IMR-90 (cell line): ENCODE measurements at regions not wholly inside any gene's neighbourhood (a gene's known extent, or its start where the extent isn't known, plus 50 kb on each side); places are given as distances from the start of the nearest gene placed in this dataset.

Source experiments
- ATAC-seq: fragments of 200-7000 bp; cut with Tn5 transposase; 2 replicates; pipeline ENCODE4 v1.9.1; 2020; ENCODE audit warnings: low read depth, mild to moderate bottlenecking, moderate library complexity
- BruUV-seq: library from RNA; stranded (reverse); fragments of 400-500 nt; replicated peaks from 2 replicates; lab custom pipeline; 2021; lab: Mats Ljungman, UMichigan
- CTCF ChIA-PET: fragments of 300-600 bp; formaldehyde crosslinking; extraction: SDS; loops from one replicate; lab custom pipeline; 2021; ENCODE audit warnings: antibody characterized with exemption; lab: Yijun Ruan, JAX
- POLR2A ChIA-PET: fragments of 300-600 bp; sonication (Branson Sonifier 250); formaldehyde crosslinking; loops from one replicate; lab custom pipeline; 2022; ENCODE audit warnings: antibody characterized with exemption; ENCODE audit not compliant: unreplicated experiment; lab: Charles Lee
- DNase-seq: peaks from one replicate; pipeline ENCODE4 v3.0.0; 2013
- H2AFZ ChIP-seq: replicated peaks from 2 replicates; pipeline ENCODE3; 2013; ENCODE audit warnings: low read length, mild to moderate bottlenecking; ENCODE audit not compliant: poor library complexity
- H2AK5ac ChIP-seq: 2 replicates; pipeline ENCODE4 v1.6.1; 2013; ENCODE audit warnings: low read depth, low read length, inconsistent platforms
- H2AK9ac ChIP-seq: replicated peaks from 2 replicates; pipeline ENCODE3; 2013; ENCODE audit warnings: mild to moderate bottlenecking, low read depth, low read length, moderate library complexity; ENCODE audit not compliant: poor library complexity
- H2BK120ac ChIP-seq: 2 replicates; pipeline ENCODE4 v1.6.1; 2013; ENCODE audit warnings: low read depth, low read length, inconsistent platforms
- H2BK15ac ChIP-seq: 3 replicates; pipeline ENCODE4 v1.6.1; 2013; ENCODE audit warnings: low read depth, low read length, inconsistent platforms
- H2BK20ac ChIP-seq: 2 replicates; pipeline ENCODE4 v1.6.1; 2013; ENCODE audit warnings: low read depth, mild to moderate bottlenecking, inconsistent platforms, low read length, moderate library complexity
- H2BK5ac ChIP-seq: 2 replicates; pipeline ENCODE4 v1.6.1; 2013; ENCODE audit warnings: mild to moderate bottlenecking, low read depth, low read length, inconsistent platforms; ENCODE audit not compliant: poor library complexity, severe bottlenecking
- H3K14ac ChIP-seq: replicated peaks from 2 replicates; pipeline ENCODE4 v1.6.1; 2013; ENCODE audit warnings: low read depth, low read length, inconsistent platforms
- H3K18ac ChIP-seq: 2 replicates; pipeline ENCODE4 v1.6.1; 2013; ENCODE audit warnings: low read depth, low read length, control low read depth
- H3K23ac ChIP-seq: 2 replicates; pipeline ENCODE4 v1.6.1; 2013; ENCODE audit warnings: low read depth, low read length, inconsistent platforms
- H3K27ac ChIP-seq: 2 replicates; pipeline ENCODE4 v1.5.1; 2013; ENCODE audit warnings: mild to moderate bottlenecking, control low read depth, low read length; ENCODE audit not compliant: insufficient read depth
- H3K27me3 ChIP-seq: 2 replicates; pipeline ENCODE4 v1.6.1; 2013; ENCODE audit warnings: low read length; ENCODE audit not compliant: control insufficient read depth, insufficient read depth
- H3K36me3 ChIP-seq: 2 replicates; pipeline ENCODE4 v1.6.1; 2013; ENCODE audit warnings: low read length, mixed read lengths; ENCODE audit not compliant: control insufficient read depth, insufficient read depth
- H3K4ac ChIP-seq: 2 replicates; pipeline ENCODE4 v1.6.1; 2013; ENCODE audit warnings: low read depth, low read length, inconsistent platforms
- H3K4me1 ChIP-seq: 2 replicates; pipeline ENCODE4 v1.6.1; 2013; ENCODE audit warnings: low read length, mixed read lengths; ENCODE audit not compliant: control insufficient read depth, insufficient read depth
- H3K4me2 ChIP-seq: 2 replicates; pipeline ENCODE4 v1.6.1; 2013; ENCODE audit warnings: low read depth, mild to moderate bottlenecking, control low read depth, low read length, moderate library complexity
- H3K4me3 ChIP-seq: 2 replicates; pipeline ENCODE4 v1.5.1; 2013; ENCODE audit warnings: low read depth, mild to moderate bottlenecking, control low read depth, low read length, moderate library complexity; ENCODE audit not compliant: insufficient read depth
- H3K56ac ChIP-seq: 2 replicates; pipeline ENCODE4 v1.6.1; 2013; ENCODE audit warnings: low read length, inconsistent platforms; ENCODE audit not compliant: insufficient read depth; ENCODE audit errors: extremely low read depth
- H3K79me1 ChIP-seq, 2 experiments: 2 replicates each; pipeline ENCODE4 v1.6.1; 2013; ENCODE audit warnings: low read length in 2 of 2, inconsistent platforms in 1 of 2, low read depth in 1 of 2
- H3K9ac ChIP-seq: 2 replicates; pipeline ENCODE4 v1.6.1; 2013; ENCODE audit warnings: low read depth, low read length, control low read depth
- H3K9me1 ChIP-seq: 2 replicates; pipeline ENCODE4 v1.6.1; 2013; ENCODE audit warnings: low read length, inconsistent platforms; ENCODE audit not compliant: insufficient read depth
- H3K9me3 ChIP-seq: 2 replicates; pipeline ENCODE4 v1.6.1; 2013; ENCODE audit warnings: low read length; ENCODE audit not compliant: control insufficient read depth, insufficient read depth
- H4K20me1 ChIP-seq: 2 replicates; pipeline ENCODE4 v1.6.1; 2013; ENCODE audit warnings: low read length, inconsistent platforms; ENCODE audit not compliant: insufficient read depth
- H4K5ac ChIP-seq: 2 replicates; pipeline ENCODE4 v1.6.1; 2013; ENCODE audit warnings: mild to moderate bottlenecking, low read depth, low read length, control low read depth
- H4K8ac ChIP-seq, 2 experiments: 2 replicates each; pipeline ENCODE4 v1.6.1; 2013; ENCODE audit warnings: low read depth in 2 of 2, low read length in 2 of 2, control low read depth in 1 of 2, inconsistent platforms in 1 of 2
- H4K91ac ChIP-seq: 2 replicates; pipeline ENCODE4 v1.6.1; 2013; ENCODE audit warnings: low read depth, low read length, inconsistent platforms; ENCODE audit not compliant: insufficient read depth
- BHLHE40 ChIP-seq: fragments of 150-350 bp; IDR thresholded peaks from 2 replicates; pipeline ENCODE4 v1.6.1; 2016; ENCODE audit warnings: mild to moderate bottlenecking, low read depth, low read length
- CEBPB ChIP-seq: IDR thresholded peaks from 2 replicates; pipeline ENCODE4 v1.6.1; 2012; ENCODE audit warnings: low read depth, low read length, improper control_type of control experiment
- CHD1 ChIP-seq: IDR thresholded peaks from 2 replicates; pipeline ENCODE4 v1.6.1; 2012; ENCODE audit warnings: low read depth, low read length, improper control_type of control experiment
- CTCF ChIP-seq: conservative IDR thresholded peaks from 2 replicates; pipeline ENCODE4 v1.5.1; 2012; ENCODE audit warnings: mild to moderate bottlenecking, low read depth, low read length, improper control_type of control experiment
- ELK1 ChIP-seq: fragments of 150-350 bp; IDR thresholded peaks from 2 replicates; pipeline ENCODE4 v1.6.1; 2016; ENCODE audit warnings: low read depth, mild to moderate bottlenecking, low read length, moderate library complexity, borderline replicate concordance
- FOS ChIP-seq: fragments of 150-350 bp; IDR thresholded peaks from 2 replicates; pipeline ENCODE4 v1.6.1; 2016; ENCODE audit warnings: low read depth, low read length
- MAFK ChIP-seq: IDR thresholded peaks from 2 replicates; pipeline ENCODE4 v1.6.1; 2012; ENCODE audit warnings: low read depth, low read length, improper control_type of control experiment
- MAZ ChIP-seq: IDR thresholded peaks from 2 replicates; pipeline ENCODE4 v1.6.1; 2012; ENCODE audit warnings: low read depth, mild to moderate bottlenecking, low read length, improper control_type of control experiment, moderate library complexity, borderline replicate concordance
- MXI1 ChIP-seq: IDR thresholded peaks from 2 replicates; pipeline ENCODE4 v1.6.1; 2012; ENCODE audit warnings: low read depth, mild to moderate bottlenecking, low read length, moderate library complexity, borderline replicate concordance
- NFE2L2 ChIP-seq: fragments of 150-350 bp; IDR thresholded peaks from 2 replicates; pipeline ENCODE4 v1.6.1; 2016; ENCODE audit warnings: low read depth, mild to moderate bottlenecking, low read length
- POLR2A ChIP-seq: IDR thresholded peaks from 2 replicates; pipeline ENCODE4 v1.6.1; 2012; ENCODE audit warnings: mild to moderate bottlenecking, low read depth, low read length
- RAD21 ChIP-seq: IDR thresholded peaks from 2 replicates; pipeline ENCODE4 v1.6.1; 2012; ENCODE audit warnings: low read length, improper control_type of control experiment
- RCOR1 ChIP-seq: IDR thresholded peaks from 2 replicates; pipeline ENCODE4 v1.6.1; 2012; ENCODE audit warnings: mild to moderate bottlenecking, low read length, improper control_type of control experiment; ENCODE audit not compliant: insufficient replicate concordance
- RFX5 ChIP-seq: IDR thresholded peaks from 2 replicates; pipeline ENCODE4 v1.8.0; 2012; ENCODE audit warnings: low read depth, mild to moderate bottlenecking, low read length, moderate library complexity
- SMC3 ChIP-seq: fragments of 150-350 bp; IDR thresholded peaks from 2 replicates; pipeline ENCODE4 v1.6.1; 2016; ENCODE audit warnings: low read depth, mild to moderate bottlenecking, antibody characterized with exemption, low read length, moderate library complexity
- WGBS, 2 experiments: methylation state at CpG; one replicate each; pipeline versions ENCODE4 v1.1.5 to v1.1.7; 2013; ENCODE audit warnings: missing lambda C conversion rate in 2 of 2; ENCODE audit not compliant: insufficient read length in 1 of 2; ENCODE audit errors: extremely low coverage in 2 of 2; 5-methylcytosine and 5-hydroxymethylcytosine counted together
- dilution Hi-C: fragments of 300-500 bp; cut with HindIII; formaldehyde crosslinking; loops from one replicate; pipeline ENCODE4 v1.14.3; 2018; ENCODE audit warnings: low sequenced_read_pairs; ENCODE audit not compliant: unreplicated experiment
- in situ Hi-C: fragments of 300-500 bp; cut with MboI; formaldehyde crosslinking; loops from 3 replicates; pipeline ENCODE4 v1.14.3; 2019; ENCODE audit warnings: low sequenced_read_pairs, inconsistent platforms, mixed read lengths
- intact Hi-C: fragments of 100-400 bp; cut with micrococcal nuclease; formaldehyde crosslinking; loops from 2 replicates; pipeline ENCODE4 v1.10.0; 2022
- TF ChIP-seq, protein P1 (sequence below): fragments of 150-350 bp; IDR thresholded peaks from 2 replicates; pipeline ENCODE4 v1.6.1; 2017; ENCODE audit warnings: mild to moderate bottlenecking, antibody characterized with exemption, low read length, low read depth

- WGBS, 2 experiments: no CpG with 5 or more reads among the region's 3 CpGs
- no peak overlapping the region for H2AK5ac ChIP-seq
- no peaks in the 10 kb centered on the region for H3K9me3 ChIP-seq
- H3K23ac ChIP-seq: no peak overlapping the region
- H4K20me1 ChIP-seq: no peaks in the 10 kb centered on the region
- no peak overlapping the region for H2BK120ac ChIP-seq
- no peaks in the 10 kb centered on the region for H3K9me1 ChIP-seq
- H3K9ac ChIP-seq: no peak overlapping the region
- H4K91ac ChIP-seq: no peak overlapping the region
- no peak overlapping the region for H3K56ac ChIP-seq
- CTCF ChIA-PET: no interaction called here
- intact Hi-C loops: no loop called here
- POLR2A ChIA-PET: no interaction called here
- no peaks in the 10 kb centered on the region for H3K79me1 ChIP-seq
- in situ Hi-C loops: no loop called here
- H4K5ac ChIP-seq: no peak overlapping the region
- no peaks in the 10 kb centered on the region for H3K36me3 ChIP-seq
- no peaks in the 10 kb centered on the region for H3K4me1 ChIP-seq
- no TSS peak for BruUV-seq
- H2AK9ac ChIP-seq: no peak overlapping the region
- no peak overlapping the region for H4K8ac ChIP-seq
- H2BK20ac ChIP-seq: no peak overlapping the region
- H3K27me3 ChIP-seq: no peaks in the 10 kb centered on the region
- no peak overlapping the region for H3K4me2 ChIP-seq
- H2AFZ ChIP-seq: no peak overlapping the region
- no peak for TF ChIP-seq FOS
- no peak for TF ChIP-seq CHD1
- TF ChIP-seq RFX5: no peak
- TF ChIP-seq MAFK: no peak
- TF ChIP-seq POLR2A: no peak
- no peak for TF ChIP-seq NFE2L2
- TF ChIP-seq, protein P1, sequence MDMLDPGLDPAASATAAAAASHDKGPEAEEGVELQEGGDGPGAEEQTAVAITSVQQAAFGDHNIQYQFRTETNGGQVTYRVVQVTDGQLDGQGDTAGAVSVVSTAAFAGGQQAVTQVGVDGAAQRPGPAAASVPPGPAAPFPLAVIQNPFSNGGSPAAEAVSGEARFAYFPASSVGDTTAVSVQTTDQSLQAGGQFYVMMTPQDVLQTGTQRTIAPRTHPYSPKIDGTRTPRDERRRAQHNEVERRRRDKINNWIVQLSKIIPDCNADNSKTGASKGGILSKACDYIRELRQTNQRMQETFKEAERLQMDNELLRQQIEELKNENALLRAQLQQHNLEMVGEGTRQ: no peak
- no peak for TF ChIP-seq RAD21
- no peak for TF ChIP-seq MXI1
- no peak for TF ChIP-seq RCOR1
- TF ChIP-seq CEBPB: no peak
- no peak for TF ChIP-seq SMC3
- TF ChIP-seq MAZ: no peak
- TF ChIP-seq CTCF: no peak
- no peak for TF ChIP-seq ELK1
- no peak for TF ChIP-seq BHLHE40
- no peak overlapping the region for H3K27ac ChIP-seq
- DNase-seq (no peak), ATAC-seq (no peak)
- no peak overlapping the region for H2BK15ac ChIP-seq
- no peak overlapping the region for H3K4me3 ChIP-seq
- dilution Hi-C loops: no loop called here
- H3K14ac ChIP-seq: no peak overlapping the region
- H2BK5ac ChIP-seq: no peak overlapping the region
- H3K4ac ChIP-seq: no peak overlapping the region
- H3K18ac ChIP-seq: no peak overlapping the region
These were observed 418.5 kb downstream of the NSUN3 start for GRCh38 chr3:94481226-94481898.
